WTC11 (cell line): ENCODE measurements at regions not wholly inside any gene's neighbourhood (a gene's known extent, or its start where the extent isn't known, plus 50 kb on each side); places are given as distances from the start of the nearest gene placed in this dataset.

Experiments
- ARID4B ChIP-seq: sonication (generic); formaldehyde crosslinking; IDR thresholded peaks from 2 replicates; pipeline ENCODE4 v1.8.0; 2023; ENCODE audit warnings: missing genetic modification reagents, mild to moderate bottlenecking, borderline replicate concordance
- ATF3 ChIP-seq: sonication (generic); formaldehyde crosslinking; conservative IDR thresholded peaks from 2 replicates; pipeline ENCODE4 v1.8.1; 2022; ENCODE audit warnings: mild to moderate bottlenecking, missing genetic modification reagents
- CTCF ChIP-seq: fragments of 200-600 bp; IDR thresholded peaks from 2 replicates; pipeline ENCODE4 v1.8.0; 2022; ENCODE audit warnings: antibody characterized with exemption
- IRF2 ChIP-seq: sonication (generic); formaldehyde crosslinking; IDR thresholded peaks from 2 replicates; pipeline ENCODE4 v1.8.0; 2022; ENCODE audit warnings: low read depth, missing genetic modification reagents, borderline replicate concordance
- NR1H2 ChIP-seq: sonication (generic); formaldehyde crosslinking; IDR thresholded peaks from 2 replicates; pipeline ENCODE4 v1.9.0; 2021; ENCODE audit warnings: mild to moderate bottlenecking, moderate library complexity, missing genetic modification reagents
- RELA ChIP-seq: sonication (generic); formaldehyde crosslinking; IDR thresholded peaks from 2 replicates; pipeline ENCODE4 v1.8.1; 2022; ENCODE audit warnings: missing genetic modification reagents, mild to moderate bottlenecking, borderline replicate concordance
- SOX15 ChIP-seq: fragments of 250-450 bp; sonication (Bioruptor Pico); IDR thresholded peaks from 2 replicates; pipeline ENCODE4 v1.9.0; 2021; ENCODE audit warnings: mild to moderate bottlenecking
- ZNF138 ChIP-seq: sonication (generic); formaldehyde crosslinking; conservative IDR thresholded peaks from 2 replicates; pipeline ENCODE4 v1.8.1; 2022; ENCODE audit warnings: mild to moderate bottlenecking, moderate library complexity, missing genetic modification reagents

GRCh38 chr3:72248389-72248761 is 463.4 kb upstream of the PROK2 start:
- TF ChIP-seq CTCF (no peak), IRF2 (no peak), ZNF138 (no peak), SOX15 (CRISPR knock-in tag) (no peak), NR1H2 (CRISPR knock-in tag) (no peak), RELA (CRISPR knock-in tag) (no peak), ATF3 (CRISPR knock-in tag) (no peak), ARID4B (CRISPR knock-in tag) (no peak)
